SK-N-SH (cell line): ENCODE measurements at regions not wholly inside any gene's neighbourhood (a gene's known extent, or its start where the extent isn't known, plus 50 kb on each side); places are given as distances from the start of the nearest gene placed in this dataset.

ENCODE experiments used
- CTCF ChIA-PET: fragments of 300-600, 350-600 bp; formaldehyde crosslinking; extraction: SDS; loops from one replicate; lab custom pipeline; 2021; lab: Yijun Ruan, JAX
- POLR2A ChIA-PET: fragments of 350-600 bp; sonication (Branson Sonifier 250); formaldehyde crosslinking; extraction: SDS; loops from one replicate; lab custom pipeline; 2020; ENCODE audit warnings: antibody characterized with exemption, inconsistent platforms; lab: Yijun Ruan, JAX
- DNase-seq: peaks from one replicate; pipeline ENCODE4 v3.0.0; 2012
- H2AFZ ChIP-seq: fragments of 200-600 bp; sonication (generic); 2 replicates; pipeline ENCODE4 v1.8.1; 2016; ENCODE audit warnings: antibody characterized with exemption, mild to moderate bottlenecking, low read depth
- H3F3A ChIP-seq: fragments of 200-600 bp; sonication (generic); replicated peaks from 2 replicates; pipeline ENCODE3; 2016; ENCODE audit warnings: antibody characterized with exemption, mild to moderate bottlenecking; ENCODE audit not compliant: insufficient read depth
- H3K27ac ChIP-seq, 2 experiments: fragments of 200-500 bp in 1 of 2; fragments of 200-600 bp in 1 of 2; sonication (Bioruptor generic) in 1 of 2; sonication (generic), shearing (Covaris generic) in 1 of 2; 2 replicates each; pipeline versions ENCODE4 v1.5.1 to v1.6.1; 2014 to 2016; ENCODE audit warnings: low read depth in 2 of 2, inconsistent platforms in 1 of 2, low read length in 1 of 2, mild to moderate bottlenecking in 1 of 2, mixed read lengths in 1 of 2
- H3K27me3 ChIP-seq: fragments of 200-600 bp; sonication (generic), shearing (Covaris generic); 2 replicates; pipeline ENCODE4 v1.6.1; 2016; ENCODE audit warnings: mixed run types; ENCODE audit not compliant: insufficient read depth
- H3K36me3 ChIP-seq, 2 experiments: fragments of 200-500 bp in 1 of 2; fragments of 200-600 bp in 1 of 2; sonication (Bioruptor generic) in 1 of 2; sonication (generic) in 1 of 2; replicated peaks in 1 of 2; 2 replicates each; pipeline versions ENCODE3 to v1.5.1; 2014 to 2016; ENCODE audit warnings: low read length in 1 of 2, mild to moderate bottlenecking in 1 of 2; ENCODE audit not compliant: insufficient read depth in 2 of 2, control insufficient read depth in 1 of 2
- H3K4me1 ChIP-seq, 2 experiments: fragments of 200-500 bp in 1 of 2; fragments of 200-600 bp in 1 of 2; sonication (Bioruptor generic) in 1 of 2; sonication (generic), shearing (Covaris generic) in 1 of 2; 2 replicates each; pipeline versions ENCODE4 v1.5.1 to v1.6.1; 2014 to 2016; ENCODE audit warnings: low read depth in 1 of 2, low read length in 1 of 2, mixed run types in 1 of 2; ENCODE audit not compliant: insufficient read depth in 2 of 2, control insufficient read depth in 1 of 2
- H3K4me2 ChIP-seq: fragments of 200-600 bp; sonication (generic), shearing (Covaris generic); 2 replicates; pipeline ENCODE4 v1.6.1; 2017; ENCODE audit warnings: mixed run types
- H3K4me3 ChIP-seq, 2 experiments: fragments of 200-500 bp in 1 of 2; fragments of 200-600 bp in 1 of 2; sonication (Bioruptor generic) in 1 of 2; sonication (generic), shearing (Covaris generic) in 1 of 2; 2 replicates each; pipeline versions ENCODE4 v1.5.1 to v1.8.1; 2014 to 2016; ENCODE audit warnings: low read depth in 2 of 2, inconsistent platforms in 1 of 2, low read length in 1 of 2, mild to moderate bottlenecking in 1 of 2, mixed read lengths in 1 of 2, moderate library complexity in 1 of 2
- H3K79me2 ChIP-seq: fragments of 200-600 bp; sonication (generic); 2 replicates; pipeline ENCODE4 v1.8.1; 2017; ENCODE audit warnings: mild to moderate bottlenecking; ENCODE audit not compliant: insufficient read depth
- H3K9ac ChIP-seq: fragments of 200-600 bp; sonication (generic); 2 replicates; pipeline ENCODE4 v1.6.1; 2017; ENCODE audit warnings: mixed run types
- H3K9me2 ChIP-seq: fragments of 200-600 bp; sonication (generic); 2 replicates; pipeline ENCODE4 v1.6.1; 2017; ENCODE audit warnings: mixed run types
- H3K9me3 ChIP-seq: fragments of 200-600 bp; sonication (generic); 2 replicates; pipeline ENCODE4 v1.6.1; 2017; ENCODE audit warnings: mixed run types, mild to moderate bottlenecking, moderate library complexity
- H4K20me1 ChIP-seq: fragments of 200-600 bp; sonication (generic); 2 replicates; pipeline ENCODE4 v1.6.1; 2017; ENCODE audit warnings: mild to moderate bottlenecking, mixed run types; ENCODE audit not compliant: insufficient read depth
- EZH2phosphoT487 ChIP-seq: fragments of 200-600 bp; sonication (generic); IDR thresholded peaks from 2 replicates; pipeline ENCODE4 v1.6.1; 2017; ENCODE audit warnings: low read depth, mixed run types, mild to moderate bottlenecking, antibody characterized with exemption, moderate library complexity, borderline replicate concordance
- GABPA ChIP-seq: IDR thresholded peaks from 2 replicates; pipeline ENCODE4 v1.4.0; 2012; ENCODE audit warnings: low read depth, mild to moderate bottlenecking
- JUND ChIP-seq: IDR thresholded peaks from 2 replicates; pipeline ENCODE4 v1.4.0; 2012
- MEF2A ChIP-seq: IDR thresholded peaks from 2 replicates; pipeline ENCODE4 v1.4.0; 2012; ENCODE audit warnings: low read depth, borderline replicate concordance
- NRF1 ChIP-seq: IDR thresholded peaks from 2 replicates; pipeline ENCODE4 v1.6.1; 2012; ENCODE audit warnings: low read depth, mild to moderate bottlenecking, low read length
- RAD21 ChIP-seq: IDR thresholded peaks from 2 replicates; pipeline ENCODE4 v1.6.1; 2012; ENCODE audit warnings: mild to moderate bottlenecking, low read length
- RCOR1 ChIP-seq: fragments of 150-350 bp; IDR thresholded peaks from 2 replicates; pipeline ENCODE4 v1.6.1; 2017; ENCODE audit warnings: antibody characterized with exemption, low read length
- YY1 ChIP-seq: IDR thresholded peaks from 2 replicates; pipeline ENCODE4 v1.4.0; 2012; ENCODE audit warnings: low read depth, mild to moderate bottlenecking
- WGBS: methylation state at CpG from one replicate; pipeline ENCODE4 v1.1.6; 2017; ENCODE audit warnings: low lambda C conversion rate; 5-methylcytosine and 5-hydroxymethylcytosine counted together
- TF ChIP-seq, protein P1 (sequence below): fragments of 200-600 bp; sonication (generic); IDR thresholded peaks from 2 replicates; pipeline ENCODE4 v1.6.1; 2017; ENCODE audit warnings: antibody characterized with exemption, mild to moderate bottlenecking, moderate library complexity
- TF ChIP-seq, protein P2 (sequence below): IDR thresholded peaks from 2 replicates; pipeline ENCODE4 v1.4.0; 2012; ENCODE audit warnings: low read depth, borderline replicate concordance
- TF ChIP-seq, protein P3 (sequence below): IDR thresholded peaks from 2 replicates; pipeline ENCODE4 v1.6.1; 2012; ENCODE audit warnings: mild to moderate bottlenecking, low read depth, low read length, moderate library complexity
- TF ChIP-seq, protein P4 (sequence below): IDR thresholded peaks from 2 replicates; pipeline ENCODE4 v1.4.0; 2012; ENCODE audit warnings: low read depth, borderline replicate concordance

DNA sequence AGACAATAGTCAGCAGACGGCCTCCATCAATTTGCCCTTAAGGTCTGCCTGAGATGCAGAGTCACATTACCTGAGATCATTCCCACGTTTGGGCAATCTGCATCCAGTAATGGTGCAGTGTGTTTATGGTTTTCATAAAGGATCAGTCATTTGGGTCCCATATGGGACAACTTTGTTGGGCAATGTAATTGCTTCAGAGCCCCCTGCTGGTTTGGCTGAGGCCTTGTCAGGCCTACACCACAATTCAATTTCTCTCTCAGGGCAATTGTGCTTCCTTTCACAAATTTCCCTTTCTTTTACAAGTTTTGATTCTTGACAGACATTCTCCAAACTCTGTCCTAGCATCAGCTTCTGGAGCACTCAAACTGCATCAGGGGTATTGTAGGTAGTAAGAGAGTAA lies 191.2 kb upstream of the SSTR1 start:
- H3K27ac ChIP-seq = no peak overlapping the region
- no peaks in the 10 kb centered on the region for H3K4me1 ChIP-seq
- DNase-seq = no peak

DNA sequence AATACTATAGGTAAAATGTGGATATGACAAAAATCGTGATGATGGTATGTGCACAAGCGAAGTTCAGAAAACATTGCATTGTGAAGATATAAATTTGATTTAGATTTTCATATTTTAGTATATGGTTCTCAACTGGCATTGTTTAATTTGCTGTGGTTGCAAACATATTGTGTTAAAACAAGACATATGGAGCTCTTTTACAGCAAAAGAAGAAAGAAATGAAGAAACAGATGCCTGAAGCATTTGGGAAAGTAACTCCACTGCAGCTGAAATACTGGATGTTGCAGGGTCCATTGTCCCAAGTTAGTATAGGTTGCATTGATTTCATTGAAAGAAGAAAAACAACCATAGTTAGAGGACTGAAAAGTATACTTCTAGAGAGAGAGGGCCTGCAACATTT lies 185.8 kb upstream of the SSTR1 start:
- POLR2A ChIA-PET = no interaction called here
- no peaks in the 10 kb centered on the region for H3K4me1 ChIP-seq
- H3K4me2 ChIP-seq = no peak overlapping the region
- 3% methylated on average over 2 of the region's 2 CpGs for WGBS
- no peak for DNase-seq
- H3K27me3 ChIP-seq = no peaks in the 10 kb centered on the region
- H3K9me3 ChIP-seq = no peaks in the 10 kb centered on the region
- H4K20me1 ChIP-seq = no peaks in the 10 kb centered on the region
- H2AFZ ChIP-seq = no peak overlapping the region
- no peak for TF ChIP-seq JUND
- TF ChIP-seq, protein P1, sequence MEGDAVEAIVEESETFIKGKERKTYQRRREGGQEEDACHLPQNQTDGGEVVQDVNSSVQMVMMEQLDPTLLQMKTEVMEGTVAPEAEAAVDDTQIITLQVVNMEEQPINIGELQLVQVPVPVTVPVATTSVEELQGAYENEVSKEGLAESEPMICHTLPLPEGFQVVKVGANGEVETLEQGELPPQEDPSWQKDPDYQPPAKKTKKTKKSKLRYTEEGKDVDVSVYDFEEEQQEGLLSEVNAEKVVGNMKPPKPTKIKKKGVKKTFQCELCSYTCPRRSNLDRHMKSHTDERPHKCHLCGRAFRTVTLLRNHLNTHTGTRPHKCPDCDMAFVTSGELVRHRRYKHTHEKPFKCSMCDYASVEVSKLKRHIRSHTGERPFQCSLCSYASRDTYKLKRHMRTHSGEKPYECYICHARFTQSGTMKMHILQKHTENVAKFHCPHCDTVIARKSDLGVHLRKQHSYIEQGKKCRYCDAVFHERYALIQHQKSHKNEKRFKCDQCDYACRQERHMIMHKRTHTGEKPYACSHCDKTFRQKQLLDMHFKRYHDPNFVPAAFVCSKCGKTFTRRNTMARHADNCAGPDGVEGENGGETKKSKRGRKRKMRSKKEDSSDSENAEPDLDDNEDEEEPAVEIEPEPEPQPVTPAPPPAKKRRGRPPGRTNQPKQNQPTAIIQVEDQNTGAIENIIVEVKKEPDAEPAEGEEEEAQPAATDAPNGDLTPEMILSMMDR = no peak
- TF ChIP-seq, protein P2, sequence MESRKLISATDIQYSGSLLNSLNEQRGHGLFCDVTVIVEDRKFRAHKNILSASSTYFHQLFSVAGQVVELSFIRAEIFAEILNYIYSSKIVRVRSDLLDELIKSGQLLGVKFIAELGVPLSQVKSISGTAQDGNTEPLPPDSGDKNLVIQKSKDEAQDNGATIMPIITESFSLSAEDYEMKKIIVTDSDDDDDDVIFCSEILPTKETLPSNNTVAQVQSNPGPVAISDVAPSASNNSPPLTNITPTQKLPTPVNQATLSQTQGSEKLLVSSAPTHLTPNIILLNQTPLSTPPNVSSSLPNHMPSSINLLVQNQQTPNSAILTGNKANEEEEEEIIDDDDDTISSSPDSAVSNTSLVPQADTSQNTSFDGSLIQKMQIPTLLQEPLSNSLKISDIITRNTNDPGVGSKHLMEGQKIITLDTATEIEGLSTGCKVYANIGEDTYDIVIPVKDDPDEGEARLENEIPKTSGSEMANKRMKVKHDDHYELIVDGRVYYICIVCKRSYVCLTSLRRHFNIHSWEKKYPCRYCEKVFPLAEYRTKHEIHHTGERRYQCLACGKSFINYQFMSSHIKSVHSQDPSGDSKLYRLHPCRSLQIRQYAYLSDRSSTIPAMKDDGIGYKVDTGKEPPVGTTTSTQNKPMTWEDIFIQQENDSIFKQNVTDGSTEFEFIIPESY = no peak
- TF ChIP-seq YY1 = no peak
- no peaks in the 10 kb centered on the region for H3K36me3 ChIP-seq
- CTCF ChIA-PET = no interaction called here
- no peak overlapping the region for H3K4me3 ChIP-seq
- no peaks in the 10 kb centered on the region for H3K79me2 ChIP-seq
- H3F3A ChIP-seq = no peaks in the 10 kb centered on the region
- no peaks in the 10 kb centered on the region for H3K9me2 ChIP-seq
- H3K9ac ChIP-seq = no peak overlapping the region
- no peak overlapping the region for H3K27ac ChIP-seq

More for the DNA sequence above, 191.2 kb upstream of the SSTR1 start:
- Histone ChIP-seq H3F3A (no peaks in the 10 kb centered on the region), H3K9me2 (no peaks in the 10 kb centered on the region), H3K79me2 (no peaks in the 10 kb centered on the region), H2AFZ (no peak overlapping the region), H3K27me3 (no peaks in the 10 kb centered on the region), H4K20me1 (no peaks in the 10 kb centered on the region), H3K4me2 (no peak overlapping the region), H3K4me3 (no peak overlapping the region), H3K9ac (no peak overlapping the region), H3K9me3 (no peaks in the 10 kb centered on the region), H3K36me3 (no peaks in the 10 kb centered on the region)
- ChIA-PET POLR2A (no interaction called here), CTCF (interaction anchor here (1.2 kb wide), 1 partner anchor 113 kb away, joined by 3 read pairs; no protein-coding TSS in a partner anchor)
- TF ChIP-seq RCOR1 (no peak), EZH2phosphoT487 (no peak), GABPA (no peak)
- WGBS = 33% methylated on average over 2 of the region's 2 CpGs

DNA sequence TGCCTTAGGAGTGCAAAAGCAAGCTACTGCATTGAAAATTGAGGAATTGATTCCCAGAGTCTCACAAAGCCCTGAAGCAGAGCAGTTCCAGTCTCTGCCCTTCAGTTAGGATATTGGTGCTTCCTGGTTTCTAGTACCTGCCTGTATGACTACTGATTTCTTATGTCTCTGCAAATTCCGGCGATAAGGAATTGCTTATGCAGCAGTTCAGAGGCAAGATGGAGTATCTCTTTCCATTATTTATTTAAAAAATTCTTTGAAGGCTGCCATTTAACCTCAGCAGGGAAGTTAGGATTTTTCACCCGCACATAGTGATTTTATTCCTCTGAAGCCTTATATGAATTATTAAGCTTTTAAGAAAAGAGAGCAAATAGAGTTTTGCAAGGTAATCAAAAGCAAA lies 184.9 kb upstream of the SSTR1 start:
- no peaks in the 10 kb centered on the region for H3K9me2 ChIP-seq
- no peaks in the 10 kb centered on the region for H3K9me3 ChIP-seq
- H2AFZ ChIP-seq = no peak overlapping the region
- H3F3A ChIP-seq = no peaks in the 10 kb centered on the region
- no peak overlapping the region for H3K4me3 ChIP-seq
- WGBS = 9% methylated on average over 3 of the region's 3 CpGs
- H3K9ac ChIP-seq = no peak overlapping the region
- no peaks in the 10 kb centered on the region for H3K27me3 ChIP-seq
- POLR2A ChIA-PET = no interaction called here
- CTCF ChIA-PET = no interaction called here
- no peaks in the 10 kb centered on the region for H3K36me3 ChIP-seq
- H3K79me2 ChIP-seq = no peaks in the 10 kb centered on the region
- H3K27ac ChIP-seq = no peak overlapping the region
- no peaks in the 10 kb centered on the region for H4K20me1 ChIP-seq
- no peak for DNase-seq
- no peaks in the 10 kb centered on the region for H3K4me1 ChIP-seq
- H3K4me2 ChIP-seq = no peak overlapping the region
- TF ChIP-seq RAD21 = no peak
- TF ChIP-seq, protein P3, sequence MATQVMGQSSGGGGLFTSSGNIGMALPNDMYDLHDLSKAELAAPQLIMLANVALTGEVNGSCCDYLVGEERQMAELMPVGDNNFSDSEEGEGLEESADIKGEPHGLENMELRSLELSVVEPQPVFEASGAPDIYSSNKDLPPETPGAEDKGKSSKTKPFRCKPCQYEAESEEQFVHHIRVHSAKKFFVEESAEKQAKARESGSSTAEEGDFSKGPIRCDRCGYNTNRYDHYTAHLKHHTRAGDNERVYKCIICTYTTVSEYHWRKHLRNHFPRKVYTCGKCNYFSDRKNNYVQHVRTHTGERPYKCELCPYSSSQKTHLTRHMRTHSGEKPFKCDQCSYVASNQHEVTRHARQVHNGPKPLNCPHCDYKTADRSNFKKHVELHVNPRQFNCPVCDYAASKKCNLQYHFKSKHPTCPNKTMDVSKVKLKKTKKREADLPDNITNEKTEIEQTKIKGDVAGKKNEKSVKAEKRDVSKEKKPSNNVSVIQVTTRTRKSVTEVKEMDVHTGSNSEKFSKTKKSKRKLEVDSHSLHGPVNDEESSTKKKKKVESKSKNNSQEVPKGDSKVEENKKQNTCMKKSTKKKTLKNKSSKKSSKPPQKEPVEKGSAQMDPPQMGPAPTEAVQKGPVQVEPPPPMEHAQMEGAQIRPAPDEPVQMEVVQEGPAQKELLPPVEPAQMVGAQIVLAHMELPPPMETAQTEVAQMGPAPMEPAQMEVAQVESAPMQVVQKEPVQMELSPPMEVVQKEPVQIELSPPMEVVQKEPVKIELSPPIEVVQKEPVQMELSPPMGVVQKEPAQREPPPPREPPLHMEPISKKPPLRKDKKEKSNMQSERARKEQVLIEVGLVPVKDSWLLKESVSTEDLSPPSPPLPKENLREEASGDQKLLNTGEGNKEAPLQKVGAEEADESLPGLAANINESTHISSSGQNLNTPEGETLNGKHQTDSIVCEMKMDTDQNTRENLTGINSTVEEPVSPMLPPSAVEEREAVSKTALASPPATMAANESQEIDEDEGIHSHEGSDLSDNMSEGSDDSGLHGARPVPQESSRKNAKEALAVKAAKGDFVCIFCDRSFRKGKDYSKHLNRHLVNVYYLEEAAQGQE = no peak
- no peak for TF ChIP-seq JUND
- no peak for TF ChIP-seq MEF2A
- TF ChIP-seq, protein P4, sequence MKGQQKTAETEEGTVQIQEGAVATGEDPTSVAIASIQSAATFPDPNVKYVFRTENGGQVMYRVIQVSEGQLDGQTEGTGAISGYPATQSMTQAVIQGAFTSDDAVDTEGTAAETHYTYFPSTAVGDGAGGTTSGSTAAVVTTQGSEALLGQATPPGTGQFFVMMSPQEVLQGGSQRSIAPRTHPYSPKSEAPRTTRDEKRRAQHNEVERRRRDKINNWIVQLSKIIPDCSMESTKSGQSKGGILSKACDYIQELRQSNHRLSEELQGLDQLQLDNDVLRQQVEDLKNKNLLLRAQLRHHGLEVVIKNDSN = no peak
- TF ChIP-seq NRF1 = no peak
- TF ChIP-seq GABPA = no peak
